ENCODE measurements at regions not wholly inside any gene's neighbourhood (a gene's known extent, or its start where the extent isn't known, plus 50 kb on each side); places are given as distances from the start of the nearest gene placed in this dataset.

DNA sequence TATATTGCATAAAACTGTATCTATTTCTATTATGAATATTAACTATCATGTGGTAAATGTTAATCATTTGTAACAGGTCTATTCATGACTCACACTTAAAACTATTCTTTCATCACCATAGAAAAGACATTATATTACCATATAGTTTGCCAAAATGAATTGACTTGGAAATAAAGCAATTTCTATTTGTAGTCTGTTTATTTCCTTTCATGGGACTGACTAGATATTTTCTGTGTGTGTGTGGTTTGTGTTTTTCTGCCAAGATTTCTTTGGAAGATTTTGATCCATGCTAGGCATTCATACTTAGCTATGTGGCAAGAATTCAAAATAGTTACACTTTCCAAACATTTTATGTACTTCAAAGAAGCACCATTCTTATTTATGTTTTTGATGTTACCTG is 522.5 kb upstream of the AGTR1 start:
- no peaks in the 10 kb centered on the region for H4K20me1 ChIP-seq (ENCODE audit: control insufficient read depth, extremely low read depth, insufficient read depth, low read length)
- DNase-seq (ENCODE audit: low read depth, low spot score) (no peak), FAIRE-seq (no peak)
- H3K9me1 ChIP-seq (ENCODE audit: control insufficient read depth, extremely low read depth, insufficient read depth, low read length): no peaks in the 10 kb centered on the region
- no peaks in the 10 kb centered on the region for H3K9me3 ChIP-seq (ENCODE audit: control insufficient read depth, low read depth, low read length)
- no peak overlapping the region for H2AFZ ChIP-seq (ENCODE audit: control insufficient read depth, low read length)
- TF ChIP-seq, protein P1, sequence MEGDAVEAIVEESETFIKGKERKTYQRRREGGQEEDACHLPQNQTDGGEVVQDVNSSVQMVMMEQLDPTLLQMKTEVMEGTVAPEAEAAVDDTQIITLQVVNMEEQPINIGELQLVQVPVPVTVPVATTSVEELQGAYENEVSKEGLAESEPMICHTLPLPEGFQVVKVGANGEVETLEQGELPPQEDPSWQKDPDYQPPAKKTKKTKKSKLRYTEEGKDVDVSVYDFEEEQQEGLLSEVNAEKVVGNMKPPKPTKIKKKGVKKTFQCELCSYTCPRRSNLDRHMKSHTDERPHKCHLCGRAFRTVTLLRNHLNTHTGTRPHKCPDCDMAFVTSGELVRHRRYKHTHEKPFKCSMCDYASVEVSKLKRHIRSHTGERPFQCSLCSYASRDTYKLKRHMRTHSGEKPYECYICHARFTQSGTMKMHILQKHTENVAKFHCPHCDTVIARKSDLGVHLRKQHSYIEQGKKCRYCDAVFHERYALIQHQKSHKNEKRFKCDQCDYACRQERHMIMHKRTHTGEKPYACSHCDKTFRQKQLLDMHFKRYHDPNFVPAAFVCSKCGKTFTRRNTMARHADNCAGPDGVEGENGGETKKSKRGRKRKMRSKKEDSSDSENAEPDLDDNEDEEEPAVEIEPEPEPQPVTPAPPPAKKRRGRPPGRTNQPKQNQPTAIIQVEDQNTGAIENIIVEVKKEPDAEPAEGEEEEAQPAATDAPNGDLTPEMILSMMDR (optimal IDR thresholded peaks at IDR 0.05 in 1 of 3, IDR thresholded peaks at IDR 0.05 in 1 of 3, conservative IDR thresholded peaks at IDR 0.05 in 1 of 3; ENCODE audit: extremely low read depth in 1 of 3, insufficient read depth in 2 of 3, low read length in 3 of 3): no peak
- TF ChIP-seq EZH2 (IDR thresholded peaks at IDR 0.05; ENCODE audit: low read length): no peak
- dilution Hi-C loops (cut with MboI; ENCODE audit: extremely low pct_ligation_motif_present, low sequenced_read_pairs): no loop called here
- H3K27ac ChIP-seq (ENCODE audit: control insufficient read depth, insufficient read depth, low read length): no peak overlapping the region
- H3K27me3 ChIP-seq (ENCODE audit: control insufficient read depth, extremely low read depth, insufficient read depth, low read length): no peaks in the 10 kb centered on the region
- no peaks in the 10 kb centered on the region for H3K36me3 ChIP-seq (ENCODE audit: control insufficient read depth in 2 of 2, extremely low read depth in 1 of 2, insufficient read depth in 2 of 2, low read length in 2 of 2)
- no peaks in the 10 kb centered on the region for H3K4me1 ChIP-seq (ENCODE audit: control insufficient read depth, extremely low read depth, insufficient read depth, low read length)
- H3K4me2 ChIP-seq (ENCODE audit: control insufficient read depth, extremely low read depth, insufficient read depth, low read depth, low read length): no peak overlapping the region
- H3K79me2 ChIP-seq (ENCODE audit: control insufficient read depth, insufficient read depth, low read length): no peaks in the 10 kb centered on the region
- no peak overlapping the region for H3K4me3 ChIP-seq (ENCODE audit: control insufficient read depth in 2 of 3, extremely low read depth in 1 of 3, insufficient read depth in 2 of 3, low read depth in 1 of 3, low read length in 3 of 3)
- no peak overlapping the region for H3K9ac ChIP-seq (ENCODE audit: control insufficient read depth, extremely low read depth, insufficient read depth, low read length)

DNA sequence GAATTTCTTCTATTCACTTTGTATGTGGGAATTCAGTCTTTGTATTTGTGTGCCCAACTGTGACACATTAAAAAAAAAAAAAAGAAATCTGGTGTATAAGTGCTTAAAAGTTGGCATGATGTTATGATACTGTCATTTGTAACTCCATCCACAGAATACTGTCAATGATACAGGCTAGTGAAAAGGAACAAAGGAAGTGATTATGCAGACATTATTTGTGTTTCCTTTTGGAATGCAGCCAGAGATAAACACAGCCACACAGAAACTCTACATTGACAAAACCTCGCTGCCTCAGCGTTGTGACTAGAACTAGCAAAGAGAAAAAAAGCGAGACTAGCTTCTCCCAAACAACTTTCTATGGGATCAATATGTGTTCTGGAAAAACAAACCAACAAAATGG is 519.2 kb upstream of the AGTR1 start:
- no peak for TF ChIP-seq EZH2 (IDR thresholded peaks at IDR 0.05; ENCODE audit: low read length)
- TF ChIP-seq, protein P1 (optimal IDR thresholded peaks at IDR 0.05 in 1 of 3, IDR thresholded peaks at IDR 0.05 in 1 of 3, conservative IDR thresholded peaks at IDR 0.05 in 1 of 3; ENCODE audit: extremely low read depth in 1 of 3, insufficient read depth in 2 of 3, low read length in 3 of 3): no peak
- H3K27ac ChIP-seq (ENCODE audit: control insufficient read depth, insufficient read depth, low read length): no peak overlapping the region
- FAIRE-seq (no peak), DNase-seq (ENCODE audit: low read depth, low spot score) (no peak)
- no peaks in the 10 kb centered on the region for H4K20me1 ChIP-seq (ENCODE audit: control insufficient read depth, extremely low read depth, insufficient read depth, low read length)
- no peaks in the 10 kb centered on the region for H3K4me1 ChIP-seq (ENCODE audit: control insufficient read depth, extremely low read depth, insufficient read depth, low read length)
- no peaks in the 10 kb centered on the region for H3K79me2 ChIP-seq (ENCODE audit: control insufficient read depth, insufficient read depth, low read length)
- no peaks in the 10 kb centered on the region for H3K27me3 ChIP-seq (ENCODE audit: control insufficient read depth, extremely low read depth, insufficient read depth, low read length)
- no peak overlapping the region for H2AFZ ChIP-seq (ENCODE audit: control insufficient read depth, low read length)
- H3K9ac ChIP-seq (ENCODE audit: control insufficient read depth, extremely low read depth, insufficient read depth, low read length): no peak overlapping the region
- H3K9me3 ChIP-seq (ENCODE audit: control insufficient read depth, low read depth, low read length): no peaks in the 10 kb centered on the region
- H3K4me2 ChIP-seq (ENCODE audit: control insufficient read depth, extremely low read depth, insufficient read depth, low read depth, low read length): no peak overlapping the region
- H3K4me3 ChIP-seq (ENCODE audit: control insufficient read depth in 2 of 3, extremely low read depth in 1 of 3, insufficient read depth in 2 of 3, low read depth in 1 of 3, low read length in 3 of 3): no peak overlapping the region
- no peaks in the 10 kb centered on the region for H3K9me1 ChIP-seq (ENCODE audit: control insufficient read depth, extremely low read depth, insufficient read depth, low read length)
- H3K36me3 ChIP-seq (ENCODE audit: control insufficient read depth in 2 of 2, extremely low read depth in 1 of 2, insufficient read depth in 2 of 2, low read length in 2 of 2): no peaks in the 10 kb centered on the region
- dilution Hi-C loops (cut with MboI; ENCODE audit: extremely low pct_ligation_motif_present, low sequenced_read_pairs): no loop called here

Data from keratinocyte (primary cell).